ENCODE measurements at regions not wholly inside any gene's neighbourhood (a gene's known extent, or its start where the extent isn't known, plus 50 kb on each side); places are given as distances from the start of the nearest gene placed in this dataset.
A peak's percentile ranks its signal among the peaks of the same experiment; 100 is the strongest.

DNA sequence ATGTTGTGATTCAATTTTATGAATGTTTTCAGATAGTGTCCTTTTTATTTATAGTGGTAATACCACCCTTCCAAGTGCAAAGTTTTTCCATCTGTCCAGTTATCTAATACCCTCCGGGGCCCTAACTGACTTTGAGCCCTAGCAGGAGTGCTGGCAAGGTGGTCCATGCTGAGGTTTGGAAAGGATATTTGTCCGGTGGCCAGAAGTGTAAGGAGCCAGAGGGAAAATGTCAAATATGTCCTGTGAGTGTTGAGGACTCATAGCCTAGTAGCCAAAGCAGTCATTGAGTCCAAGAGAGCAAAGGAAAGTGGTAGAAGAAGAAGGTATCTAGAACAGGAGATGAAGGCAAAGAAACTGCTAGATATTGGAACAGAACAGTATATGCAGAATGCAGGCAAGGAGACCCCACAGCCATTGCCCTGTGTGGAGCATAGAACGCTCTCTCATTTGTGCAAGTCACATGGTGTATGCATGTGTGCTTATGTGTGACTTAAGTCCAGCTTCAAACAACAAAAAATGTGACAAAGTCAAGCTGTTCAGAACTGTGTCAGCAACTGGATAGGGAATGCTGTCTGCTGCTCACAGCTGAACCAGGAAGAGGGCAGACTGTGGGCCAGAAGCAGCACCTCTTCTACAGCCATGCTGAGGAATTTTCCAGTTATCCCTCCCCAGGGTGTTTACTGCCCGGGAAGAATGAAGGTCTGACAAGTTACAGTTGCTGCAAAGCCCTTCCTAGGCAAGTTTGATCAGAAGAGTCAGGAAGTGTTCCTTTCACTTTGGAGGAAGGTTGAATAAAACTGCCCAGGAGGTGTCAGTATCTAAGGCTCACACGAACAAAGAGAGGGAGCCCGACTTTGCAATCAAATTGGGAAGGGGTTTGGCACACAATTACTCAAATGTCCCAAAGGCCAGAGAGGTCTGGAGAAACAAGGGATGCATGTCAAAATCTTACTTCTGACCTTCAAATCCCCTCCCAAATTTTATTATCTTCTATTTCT is 463.3 kb upstream of the DMAC1 start:
- peaks cover 10 to 21% (median 15%) of the 10 kb centered on the region in 3 donors for H3K4me1 Mint-ChIP-seq
- ATAC-seq (ENCODE audit: low read depth in 2 of 2) (no peak), DNase-seq (no peak)
- peak overlapping the region in 2 of 6 donors; percentile 10 to 47 for H3K27ac Mint-ChIP-seq
- H3K27me3 Mint-ChIP-seq: peaks cover 0 to 6% (median 0%) of the 10 kb centered on the region in 3 donors
- no peaks in the 10 kb centered on the region for H3K9me3 Mint-ChIP-seq
- no peak overlapping the region for H3K4me3 Mint-ChIP-seq
- H3K36me3 Mint-ChIP-seq: no peaks in the 10 kb centered on the region

- peaks cover 0 to 6% (median 0%) of the 10 kb centered on the region in 3 donors for H3K27me3 Mint-ChIP-seq
- H3K36me3 Mint-ChIP-seq: no peaks in the 10 kb centered on the region
- H3K9me3 Mint-ChIP-seq: no peaks in the 10 kb centered on the region
- H3K4me1 Mint-ChIP-seq: peaks cover 10 to 21% (median 15%) of the 10 kb centered on the region in 3 donors
- ATAC-seq (ENCODE audit: low read depth in 2 of 2): peak; percentile 75 to 86
- H3K27ac Mint-ChIP-seq: peak overlapping the region in 4 of 6 donors; percentile 5 to 76 (median 42)
- peak overlapping the region in 2 of 8 donors; percentile 10 to 45 for H3K4me3 Mint-ChIP-seq
- peak; percentile 15 for DNase-seq
These were observed 462.2 kb upstream of the DMAC1 start for GRCh38 chr9:8261737-8262136.

- H3K9me3 Mint-ChIP-seq: no peaks in the 10 kb centered on the region
- H3K4me1 Mint-ChIP-seq: peaks cover 10 to 21% (median 15%) of the 10 kb centered on the region in 3 donors
- peak overlapping the region in 1 of 6 donors; percentile 16 for H3K27ac Mint-ChIP-seq
- ATAC-seq (ENCODE audit: low read depth in 2 of 2) (no peak), DNase-seq (no peak)
- H3K36me3 Mint-ChIP-seq: no peaks in the 10 kb centered on the region
- no peak overlapping the region for H3K4me3 Mint-ChIP-seq
- peaks cover 0 to 18% (median 0%) of the 10 kb centered on the region in 3 donors for H3K27me3 Mint-ChIP-seq
These were observed 459.4 kb upstream of the DMAC1 start for GRCh38 chr9:8259028-8259427.

GRCh38 chr9:8256880-8257279 is 457.3 kb upstream of the DMAC1 start:
- no peak for ATAC-seq (ENCODE audit: low read depth in 2 of 2)
- Mint-ChIP-seq H3K27me3 (peaks cover 0 to 18% (median 0%) of the 10 kb centered on the region in 3 donors), H3K27ac (no peak overlapping the region), H3K36me3 (no peaks in the 10 kb centered on the region), H3K4me3 (no peak overlapping the region), H3K9me3 (no peaks in the 10 kb centered on the region), H3K4me1 (peaks cover 5 to 12% (median 11%) of the 10 kb centered on the region in 3 donors)
- no peak for DNase-seq

DNA sequence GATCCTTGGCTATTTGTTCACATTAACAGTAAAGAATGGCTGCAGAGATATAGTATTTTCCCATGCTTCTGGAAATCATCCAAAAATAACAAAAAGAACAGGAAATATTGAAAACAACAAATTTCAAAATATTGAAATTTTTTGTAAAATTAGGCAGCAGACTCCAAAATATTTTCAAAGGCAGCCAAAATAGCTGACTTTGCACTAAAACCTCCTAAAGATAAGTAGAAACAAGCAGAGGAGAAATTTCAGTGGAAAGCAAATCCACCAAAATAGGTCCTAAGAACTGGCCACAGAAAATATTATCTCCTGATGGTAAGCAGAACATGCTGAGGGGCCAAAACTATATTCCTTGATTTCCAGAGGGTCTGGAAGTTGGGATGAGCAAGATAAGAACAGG is 456.3 kb upstream of the DMAC1 start:
- Mint-ChIP-seq H3K4me3 (no peak overlapping the region), H3K4me1 (peaks cover 0 to 2% (median under 1%) of the 10 kb centered on the region in 3 donors), H3K27ac (no peak overlapping the region), H3K36me3 (no peaks in the 10 kb centered on the region), H3K27me3 (peaks cover 0 to 18% (median 0%) of the 10 kb centered on the region in 3 donors), H3K9me3 (no peaks in the 10 kb centered on the region)
- no peak for DNase-seq
- ATAC-seq (ENCODE audit: low read depth in 2 of 2): no peak

DNA sequence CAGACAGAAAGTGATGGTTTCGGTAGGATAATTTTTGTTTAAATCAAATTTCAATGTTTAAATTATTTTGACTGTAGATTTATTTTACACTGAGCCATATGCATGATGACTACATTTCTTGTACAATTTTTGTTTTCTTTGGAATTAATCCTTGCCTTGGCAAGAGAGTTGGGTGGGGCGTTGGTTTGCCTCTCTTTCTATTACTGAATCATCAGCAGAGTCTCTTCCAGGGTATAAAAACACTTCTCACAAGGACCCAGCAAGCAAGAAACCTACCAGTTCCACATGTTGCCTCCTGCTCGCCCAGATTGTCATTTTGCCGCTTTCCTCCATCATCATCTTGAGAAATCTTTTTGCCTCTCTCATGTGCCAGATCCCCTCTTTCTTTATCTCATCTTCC is 455.0 kb upstream of the DMAC1 start:
- Mint-ChIP-seq H3K36me3 (no peaks in the 10 kb centered on the region), H3K9me3 (no peaks in the 10 kb centered on the region), H3K27me3 (peaks cover 0 to 18% (median 0%) of the 10 kb centered on the region in 3 donors), H3K27ac (no peak overlapping the region), H3K4me3 (no peak overlapping the region), H3K4me1 (no peaks in the 10 kb centered on the region)
- no peak for DNase-seq
- ATAC-seq (ENCODE audit: low read depth in 2 of 2): no peak

- Mint-ChIP-seq H3K27me3 (peaks cover 0 to 26% (median 9%) of the 10 kb centered on the region in 3 donors), H3K9me3 (peaks cover 0 to 2% (median 0%) of the 10 kb centered on the region in 7 donors), H3K4me3 (no peak overlapping the region), H3K4me1 (no peaks in the 10 kb centered on the region), H3K36me3 (no peaks in the 10 kb centered on the region), H3K27ac (no peak overlapping the region)
- ATAC-seq (ENCODE audit: low read depth in 2 of 2) (no peak), DNase-seq (no peak)
These were observed 452.9 kb upstream of the DMAC1 start for GRCh38 chr9:8252445-8252844.

DNA sequence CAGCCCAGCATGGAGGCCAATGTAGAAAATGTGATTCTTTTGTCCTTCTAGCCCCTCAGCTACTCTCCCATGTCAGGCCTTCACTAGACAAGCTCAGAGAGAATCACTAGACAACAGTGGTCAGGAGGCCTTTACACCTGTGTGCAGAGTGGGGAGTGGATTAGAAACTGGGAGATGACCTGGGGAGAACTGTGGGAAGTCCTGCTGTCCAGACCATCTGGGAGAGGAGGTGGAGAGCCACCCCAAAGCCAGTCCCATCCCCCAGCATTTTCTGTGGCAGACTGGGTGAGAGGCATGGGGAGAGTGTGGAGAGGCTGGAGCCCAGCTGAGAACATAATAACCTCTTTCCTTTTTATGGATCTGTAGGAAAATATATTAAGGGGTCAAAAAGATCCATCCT is 452.0 kb upstream of the DMAC1 start:
- no peaks in the 10 kb centered on the region for H3K4me1 Mint-ChIP-seq

GRCh38 chr9:8244505-8245092 is 445.0 kb upstream of the DMAC1 start:
- ATAC-seq (ENCODE audit: low read depth in 2 of 2) (no peak), DNase-seq (no peak)
- H3K4me1 Mint-ChIP-seq: no peaks in the 10 kb centered on the region
- peaks cover 0 to 5% of the 10 kb centered on the region in 2 donors for H3K36me3 Mint-ChIP-seq
- no peak overlapping the region for H3K4me3 Mint-ChIP-seq
- H3K27ac Mint-ChIP-seq: no peak overlapping the region
- peaks cover 4 to 9% (median 8%) of the 10 kb centered on the region in 3 donors for H3K27me3 Mint-ChIP-seq
- H3K9me3 Mint-ChIP-seq: peaks cover 0 to 2% (median 0%) of the 10 kb centered on the region in 7 donors

More for the DNA sequence above, 452.0 kb upstream of the DMAC1 start:
- Mint-ChIP-seq H3K27ac (no peak overlapping the region), H3K36me3 (no peaks in the 10 kb centered on the region), H3K4me3 (no peak overlapping the region), H3K27me3 (peaks cover 0 to 26% (median 9%) of the 10 kb centered on the region in 3 donors), H3K9me3 (peaks cover 0 to 2% (median 0%) of the 10 kb centered on the region in 7 donors)
- DNase-seq (no peak), ATAC-seq (ENCODE audit: low read depth in 2 of 2) (no peak)

- H3K36me3 Mint-ChIP-seq: peaks cover 0 to 5% of the 10 kb centered on the region in 2 donors
- DNase-seq (no peak), ATAC-seq (ENCODE audit: low read depth in 2 of 2) (no peak)
- peaks cover 0 to 10% (median 0%) of the 10 kb centered on the region in 3 donors for H3K27me3 Mint-ChIP-seq
- H3K4me3 Mint-ChIP-seq: no peak overlapping the region
- H3K4me1 Mint-ChIP-seq: no peaks in the 10 kb centered on the region
- H3K9me3 Mint-ChIP-seq: no peaks in the 10 kb centered on the region
- peak overlapping the region in 1 of 6 donors; percentile 39 for H3K27ac Mint-ChIP-seq
These were observed 441.6 kb upstream of the DMAC1 start for GRCh38 chr9:8241201-8241600.

GRCh38 chr9:8237096-8237495 is 437.5 kb upstream of the DMAC1 start:
- Mint-ChIP-seq H3K4me1 (no peaks in the 10 kb centered on the region), H3K9me3 (no peaks in the 10 kb centered on the region), H3K36me3 (peaks cover 0 to 5% of the 10 kb centered on the region in 2 donors), H3K27me3 (peaks cover 0 to 10% (median 6%) of the 10 kb centered on the region in 3 donors), H3K4me3 (no peak overlapping the region), H3K27ac (no peak overlapping the region)
- DNase-seq (no peak), ATAC-seq (ENCODE audit: low read depth in 2 of 2) (no peak)

- DNase-seq (no peak), ATAC-seq (ENCODE audit: low read depth in 2 of 2) (no peak)
- no peaks in the 10 kb centered on the region for H3K4me1 Mint-ChIP-seq
- H3K4me3 Mint-ChIP-seq: no peak overlapping the region
- H3K27ac Mint-ChIP-seq: no peak overlapping the region
- H3K36me3 Mint-ChIP-seq: no peaks in the 10 kb centered on the region
- peaks cover 0 to 10% (median 6%) of the 10 kb centered on the region in 3 donors for H3K27me3 Mint-ChIP-seq
- no peaks in the 10 kb centered on the region for H3K9me3 Mint-ChIP-seq
These were observed 435.9 kb upstream of the DMAC1 start for GRCh38 chr9:8235489-8235888.

DNA sequence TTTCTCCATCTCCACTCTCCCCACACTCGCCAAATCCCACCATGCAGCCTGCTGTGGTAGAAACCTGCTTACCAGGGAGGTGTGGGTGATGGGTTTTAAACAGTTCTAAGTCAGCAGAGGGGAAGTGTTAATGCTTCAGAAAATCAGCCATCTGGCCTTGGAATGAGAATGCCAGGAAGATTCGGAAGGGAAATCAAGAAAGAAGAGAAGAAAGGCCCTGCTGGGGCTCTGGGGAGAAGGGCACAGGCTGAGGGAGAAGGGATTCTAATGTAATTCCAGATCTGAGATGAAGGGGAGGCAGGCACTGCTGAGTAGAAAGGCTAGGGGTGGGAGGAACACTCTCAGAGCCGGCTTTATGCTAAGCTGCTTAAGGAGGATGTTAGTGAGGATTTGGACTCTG is 434.7 kb upstream of the DMAC1 start:
- DNase-seq (no peak), ATAC-seq (ENCODE audit: low read depth in 2 of 2) (no peak)
- H3K27me3 Mint-ChIP-seq: peaks cover 0 to 10% (median 6%) of the 10 kb centered on the region in 3 donors
- H3K9me3 Mint-ChIP-seq: no peaks in the 10 kb centered on the region
- no peaks in the 10 kb centered on the region for H3K36me3 Mint-ChIP-seq
- no peak overlapping the region for H3K4me3 Mint-ChIP-seq
- H3K4me1 Mint-ChIP-seq: no peaks in the 10 kb centered on the region
- peak overlapping the region in 1 of 6 donors; percentile 77 for H3K27ac Mint-ChIP-seq
